Suprapubic skin (tissue), 4 donors: ENCODE measurements at regions not wholly inside any gene's neighbourhood (a gene's known extent, or its start where the extent isn't known, plus 50 kb on each side); places are given as distances from the start of the nearest gene placed in this dataset.

Experiments used
- EP300 ChIP-seq: sonication (generic); formaldehyde crosslinking; IDR thresholded peaks from one replicate; pipeline ENCODE4 v1.6.1; 2017; ENCODE audit warnings: antibody characterized with exemption
- POLR2A ChIP-seq, 2 donors: fragments of 450-650 bp; IDR thresholded peaks; one replicate each; pipeline ENCODE4 v1.6.1; 2017; ENCODE audit warnings: antibody characterized with exemption in 2 of 2, mild to moderate bottlenecking in 2 of 2, moderate library complexity in 2 of 2
- POLR2AphosphoS5 ChIP-seq, 3 donors: sonication (generic); formaldehyde crosslinking; IDR thresholded peaks; one replicate each; pipeline ENCODE4 v1.6.1; 2017; ENCODE audit warnings: antibody characterized with exemption in 3 of 3
- TF ChIP-seq, protein P1 (sequence below), 2 donors: fragments of 200-600 bp in 1 of 2; fragments of 450-650 bp in 1 of 2; sonication (generic) in 1 of 2; IDR thresholded peaks; one replicate each; pipeline ENCODE4 v1.5.1; 2016 to 2019; ENCODE audit warnings: antibody characterized with exemption in 2 of 2, mild to moderate bottlenecking in 1 of 2, moderate library complexity in 1 of 2

DNA sequence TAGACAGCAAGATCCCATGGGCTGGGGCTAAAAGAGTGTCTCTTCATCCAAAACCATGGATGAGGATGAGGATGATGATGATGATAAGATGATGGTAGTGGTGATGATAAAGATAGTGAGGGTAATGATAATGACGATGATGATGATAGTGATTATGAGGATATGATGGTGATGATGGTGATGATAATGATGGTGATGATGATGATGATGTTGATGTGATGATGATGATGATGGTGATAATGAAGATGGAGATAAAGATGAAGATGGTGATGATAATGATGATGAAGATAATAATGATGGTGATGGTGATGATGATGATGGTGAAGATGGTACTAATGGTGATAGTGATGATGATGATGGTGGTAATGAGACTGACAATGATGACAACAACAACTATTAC is 299.5 kb downstream of the NPIPA8 start:
- TF ChIP-seq, protein P1, sequence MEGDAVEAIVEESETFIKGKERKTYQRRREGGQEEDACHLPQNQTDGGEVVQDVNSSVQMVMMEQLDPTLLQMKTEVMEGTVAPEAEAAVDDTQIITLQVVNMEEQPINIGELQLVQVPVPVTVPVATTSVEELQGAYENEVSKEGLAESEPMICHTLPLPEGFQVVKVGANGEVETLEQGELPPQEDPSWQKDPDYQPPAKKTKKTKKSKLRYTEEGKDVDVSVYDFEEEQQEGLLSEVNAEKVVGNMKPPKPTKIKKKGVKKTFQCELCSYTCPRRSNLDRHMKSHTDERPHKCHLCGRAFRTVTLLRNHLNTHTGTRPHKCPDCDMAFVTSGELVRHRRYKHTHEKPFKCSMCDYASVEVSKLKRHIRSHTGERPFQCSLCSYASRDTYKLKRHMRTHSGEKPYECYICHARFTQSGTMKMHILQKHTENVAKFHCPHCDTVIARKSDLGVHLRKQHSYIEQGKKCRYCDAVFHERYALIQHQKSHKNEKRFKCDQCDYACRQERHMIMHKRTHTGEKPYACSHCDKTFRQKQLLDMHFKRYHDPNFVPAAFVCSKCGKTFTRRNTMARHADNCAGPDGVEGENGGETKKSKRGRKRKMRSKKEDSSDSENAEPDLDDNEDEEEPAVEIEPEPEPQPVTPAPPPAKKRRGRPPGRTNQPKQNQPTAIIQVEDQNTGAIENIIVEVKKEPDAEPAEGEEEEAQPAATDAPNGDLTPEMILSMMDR (IDR thresholded peaks at IDR 0.05) = no peak
- TF ChIP-seq POLR2A (IDR thresholded peaks at IDR 0.05) = no peak
- TF ChIP-seq EP300 = no peak
- no peak for TF ChIP-seq POLR2AphosphoS5 (IDR thresholded peaks at IDR 0.05)
